ENCODE measurements at regions not wholly inside any gene's neighbourhood (a gene's known extent, or its start where the extent isn't known, plus 50 kb on each side); places are given as distances from the start of the nearest gene placed in this dataset.

GRCh38 chr14:84065811-84066210 is 1464.1 kb upstream of the FLRT2 start:
- TF ChIP-seq, protein P1, sequence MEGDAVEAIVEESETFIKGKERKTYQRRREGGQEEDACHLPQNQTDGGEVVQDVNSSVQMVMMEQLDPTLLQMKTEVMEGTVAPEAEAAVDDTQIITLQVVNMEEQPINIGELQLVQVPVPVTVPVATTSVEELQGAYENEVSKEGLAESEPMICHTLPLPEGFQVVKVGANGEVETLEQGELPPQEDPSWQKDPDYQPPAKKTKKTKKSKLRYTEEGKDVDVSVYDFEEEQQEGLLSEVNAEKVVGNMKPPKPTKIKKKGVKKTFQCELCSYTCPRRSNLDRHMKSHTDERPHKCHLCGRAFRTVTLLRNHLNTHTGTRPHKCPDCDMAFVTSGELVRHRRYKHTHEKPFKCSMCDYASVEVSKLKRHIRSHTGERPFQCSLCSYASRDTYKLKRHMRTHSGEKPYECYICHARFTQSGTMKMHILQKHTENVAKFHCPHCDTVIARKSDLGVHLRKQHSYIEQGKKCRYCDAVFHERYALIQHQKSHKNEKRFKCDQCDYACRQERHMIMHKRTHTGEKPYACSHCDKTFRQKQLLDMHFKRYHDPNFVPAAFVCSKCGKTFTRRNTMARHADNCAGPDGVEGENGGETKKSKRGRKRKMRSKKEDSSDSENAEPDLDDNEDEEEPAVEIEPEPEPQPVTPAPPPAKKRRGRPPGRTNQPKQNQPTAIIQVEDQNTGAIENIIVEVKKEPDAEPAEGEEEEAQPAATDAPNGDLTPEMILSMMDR (IDR thresholded peaks at IDR 0.05; ENCODE audit: poor library complexity), result no peak
- no peak for TF ChIP-seq EZH2 (IDR thresholded peaks at IDR 0.05; ENCODE audit: borderline replicate concordance)
